H1 (cell line): ENCODE measurements at regions not wholly inside any gene's neighbourhood (a gene's known extent, or its start where the extent isn't known, plus 50 kb on each side); places are given as distances from the start of the nearest gene placed in this dataset.

Source experiments
- CTCF ChIA-PET: fragments of 300-600 bp; sonication (Branson Sonifier 250); formaldehyde crosslinking; loops from one replicate; lab custom pipeline; 2021; ENCODE audit not compliant: partially characterized antibody; lab: Charles Lee
- POLR2A ChIA-PET: fragments of 300-600 bp; sonication (Branson Sonifier 250); formaldehyde crosslinking; loops from one replicate; lab custom pipeline; 2021; ENCODE audit warnings: inconsistent platforms; ENCODE audit not compliant: partially characterized antibody; lab: Charles Lee
- DNase-seq, 2 experiments: peaks; one replicate each; pipeline versions ENCODE4 v3.0.0 to v3.0.0-alpha.2; 2010 to 2022; ENCODE audit warnings: low spot score in 2 of 2, low read depth in 1 of 2, mixed read lengths in 1 of 2
- FAIRE-seq: peaks from 2 replicates; lab custom pipeline; 2011; peaks lifted over from hg19 to GRCh38; lab: Jason Lieb, UNC
- H2AFZ ChIP-seq: 2 replicates; pipeline ENCODE4 v1.8.1; 2012; ENCODE audit warnings: low read length, inconsistent platforms
- H2AK5ac ChIP-seq: 2 replicates; pipeline ENCODE4 v1.6.1; 2013; ENCODE audit warnings: low read depth, low read length
- H2BK120ac ChIP-seq: replicated peaks from 2 replicates; pipeline ENCODE3; 2013; ENCODE audit warnings: low read depth, low read length, inconsistent platforms
- H2BK12ac ChIP-seq: 2 replicates; pipeline ENCODE4 v1.6.1; 2013; ENCODE audit warnings: low read depth, low read length
- H2BK15ac ChIP-seq: 2 replicates; pipeline ENCODE4 v1.6.1; 2013; ENCODE audit warnings: low read length
- H2BK20ac ChIP-seq: 2 replicates; pipeline ENCODE4 v1.6.1; 2013; ENCODE audit warnings: low read length
- H2BK5ac ChIP-seq: 2 replicates; pipeline ENCODE4 v1.6.1; 2013; ENCODE audit warnings: low read depth, low read length
- H3K14ac ChIP-seq: 2 replicates; pipeline ENCODE4 v1.6.1; 2013; ENCODE audit warnings: inconsistent platforms; ENCODE audit not compliant: insufficient read length
- H3K18ac ChIP-seq: 2 replicates; pipeline ENCODE4 v1.6.1; 2013; ENCODE audit warnings: low read length; ENCODE audit errors: extremely low read depth
- H3K23ac ChIP-seq: 2 replicates; pipeline ENCODE4 v1.6.1; 2013; ENCODE audit warnings: inconsistent platforms; ENCODE audit not compliant: insufficient read length
- H3K23me2 ChIP-seq: 2 replicates; pipeline ENCODE4 v1.6.1; 2013; ENCODE audit warnings: low read depth, low read length
- H3K27ac ChIP-seq: 2 replicates; pipeline ENCODE4 v1.6.1; 2011; ENCODE audit warnings: low read depth, low read length, inconsistent platforms
- H3K27me3 ChIP-seq, 4 experiments: replicated peaks in 1 of 4; 1 replicate in 1 of 4; 2 replicates in 3 of 4; pipeline versions ENCODE4 v1.6.1 to v1.8.1; 2011 to 2013; ENCODE audit warnings: low read length in 3 of 4, mild to moderate bottlenecking in 3 of 4, inconsistent platforms in 2 of 4, mixed read lengths in 2 of 4, moderate library complexity in 1 of 4; ENCODE audit not compliant: control insufficient read depth in 3 of 4, insufficient read depth in 3 of 4; ENCODE audit errors: extremely low read depth in 1 of 4
- H3K36me3 ChIP-seq, 4 experiments: 2 replicates each; pipeline versions ENCODE4 v1.6.1 to v1.8.1; 2011 to 2013; ENCODE audit warnings: mild to moderate bottlenecking in 4 of 4, low read length in 3 of 4, moderate library complexity in 2 of 4, control low read depth in 1 of 4, inconsistent platforms in 1 of 4; ENCODE audit not compliant: insufficient read depth in 4 of 4, control insufficient read depth in 2 of 4
- H3K4ac ChIP-seq: replicated peaks from 2 replicates; pipeline ENCODE3; 2013; ENCODE audit warnings: low read length, low read depth, mixed read lengths, inconsistent platforms; ENCODE audit not compliant: insufficient read length
- H3K4me1 ChIP-seq, 4 experiments: replicated peaks in 1 of 4; 1 replicate in 1 of 4; 2 replicates in 3 of 4; pipeline versions ENCODE4 v1.6.1 to v1.8.1; 2011 to 2013; ENCODE audit warnings: low read length in 3 of 4, inconsistent platforms in 2 of 4, mixed read lengths in 1 of 4; ENCODE audit not compliant: insufficient read depth in 4 of 4, control insufficient read depth in 3 of 4
- H3K4me2 ChIP-seq, 2 experiments: 2 replicates each; pipeline versions ENCODE4 v1.6.1 to v1.8.1; 2011 to 2013; ENCODE audit warnings: low read depth in 2 of 2, low read length in 2 of 2, control low read depth in 1 of 2, inconsistent platforms in 1 of 2, mild to moderate bottlenecking in 1 of 2; ENCODE audit not compliant: insufficient read depth in 1 of 2
- H3K4me3 ChIP-seq, 4 experiments: fragments of 200-600, 300-600 bp in 1 of 4; sonication (generic), shearing (Covaris generic), sonication (Bioruptor Twin) in 1 of 4; 2 replicates each; pipeline versions ENCODE4 v1.5.1 to v1.8.1; 2011 to 2016; ENCODE audit warnings: low read length in 4 of 4, low read depth in 3 of 4, control low read depth in 2 of 4, inconsistent platforms in 2 of 4, mild to moderate bottlenecking in 2 of 4, mixed read lengths in 1 of 4, moderate library complexity in 1 of 4; ENCODE audit not compliant: insufficient read depth in 2 of 4; ENCODE audit errors: extremely low read depth in 1 of 4
- H3K56ac ChIP-seq: replicated peaks from 2 replicates; pipeline ENCODE3; 2013; ENCODE audit warnings: low read depth, mild to moderate bottlenecking, mixed read lengths, low read length, inconsistent platforms; ENCODE audit not compliant: insufficient read length
- H3K79me1 ChIP-seq: 2 replicates; pipeline ENCODE4 v1.6.1; 2013; ENCODE audit warnings: low read depth, low read length, control low read depth
- H3K79me2 ChIP-seq, 2 experiments: 2 replicates each; pipeline versions ENCODE4 v1.6.1 to v1.8.1; 2012 to 2013; ENCODE audit warnings: low read length in 2 of 2, mild to moderate bottlenecking in 2 of 2, inconsistent platforms in 1 of 2; ENCODE audit not compliant: insufficient read depth in 2 of 2, control insufficient read depth in 1 of 2
- H3K9ac ChIP-seq, 4 experiments: replicated peaks in 1 of 4; 1 replicate in 1 of 4; 2 replicates in 3 of 4; pipeline versions ENCODE4 v1.6.1 to v1.8.1; 2011 to 2013; ENCODE audit warnings: low read depth in 3 of 4, low read length in 3 of 4, control low read depth in 2 of 4, mild to moderate bottlenecking in 2 of 4, moderate library complexity in 2 of 4, inconsistent platforms in 1 of 4; ENCODE audit errors: extremely low read depth in 1 of 4
- H3K9me3 ChIP-seq, 2 experiments: 2 replicates each; pipeline versions ENCODE4 v1.6.1 to v1.8.1; 2012 to 2013; ENCODE audit warnings: mild to moderate bottlenecking in 2 of 2, moderate library complexity in 2 of 2, control low read depth in 1 of 2, inconsistent platforms in 1 of 2, low read depth in 1 of 2, low read length in 1 of 2, mixed read lengths in 1 of 2; ENCODE audit not compliant: insufficient read depth in 2 of 2
- H4K20me1 ChIP-seq, 2 experiments: replicated peaks in 1 of 2; 2 replicates each; pipeline versions ENCODE3 to v1.8.1; 2011 to 2013; ENCODE audit warnings: inconsistent platforms in 2 of 2, low read length in 2 of 2, mild to moderate bottlenecking in 1 of 2; ENCODE audit not compliant: insufficient read depth in 2 of 2, control insufficient read depth in 1 of 2
- H4K5ac ChIP-seq: 2 replicates; pipeline ENCODE4 v1.6.1; 2013; ENCODE audit warnings: low read length, low read depth, mixed read lengths, inconsistent platforms; ENCODE audit not compliant: insufficient read length
- H4K8ac ChIP-seq: 2 replicates; pipeline ENCODE4 v1.8.0; 2013; ENCODE audit warnings: mild to moderate bottlenecking, moderate library complexity, low read length, inconsistent platforms; ENCODE audit not compliant: insufficient read depth; ENCODE audit errors: extremely low read depth
- H4K91ac ChIP-seq: replicated peaks from 2 replicates; pipeline ENCODE3; 2013; ENCODE audit warnings: low read length, mixed read lengths, inconsistent platforms; ENCODE audit not compliant: insufficient read length
- CBX8 ChIP-seq: fragments of 300-800, 300-1000 bp; sonication (generic); IDR thresholded peaks from 2 replicates; pipeline ENCODE4 v1.7.1; 2016; ENCODE audit warnings: low read depth, low read length, borderline replicate concordance
- CEBPB ChIP-seq: IDR thresholded peaks from 2 replicates; pipeline ENCODE4 v1.6.1; 2012; ENCODE audit warnings: low read depth, low read length
- CHD1 ChIP-seq: IDR thresholded peaks from 2 replicates; pipeline ENCODE4 v1.6.1; 2012; ENCODE audit warnings: low read depth, low read length, improper control_type of control experiment
- CHD2 ChIP-seq: IDR thresholded peaks from 2 replicates; pipeline ENCODE4 v1.6.1; 2012; ENCODE audit warnings: low read length, improper control_type of control experiment
- FOSL1 ChIP-seq: IDR thresholded peaks from 2 replicates; pipeline ENCODE4 v1.6.1; 2011; ENCODE audit warnings: mild to moderate bottlenecking, low read depth, low read length, moderate library complexity; ENCODE audit not compliant: insufficient read depth
- JUN ChIP-seq: IDR thresholded peaks from 2 replicates; pipeline ENCODE4 v1.6.1; 2011; ENCODE audit warnings: low read depth, mild to moderate bottlenecking, improper control_type of control experiment, low read length
- KDM5A ChIP-seq: fragments of 200-600 bp; IDR thresholded peaks from 2 replicates; pipeline ENCODE4 v1.7.1; 2012; ENCODE audit warnings: mild to moderate bottlenecking, low read length, inconsistent platforms, mixed read lengths
- RAD21 ChIP-seq, 2 experiments: IDR thresholded peaks in 1 of 2; conservative IDR thresholded peaks in 1 of 2; 2 replicates each; pipeline ENCODE4 v1.6.1; 2011; ENCODE audit warnings: low read depth in 2 of 2, low read length in 2 of 2, improper control_type of control experiment in 1 of 2, inconsistent platforms in 1 of 2, mild to moderate bottlenecking in 1 of 2, moderate library complexity in 1 of 2
- RFX5 ChIP-seq: IDR thresholded peaks from 2 replicates; pipeline ENCODE4 v1.6.1; 2011; ENCODE audit warnings: low read depth, low read length, improper control_type of control experiment, borderline replicate concordance
- SIN3A ChIP-seq, 2 experiments: IDR thresholded peaks in 1 of 2; conservative IDR thresholded peaks in 1 of 2; 2 replicates each; pipeline ENCODE4 v1.6.1; 2011 to 2012; ENCODE audit warnings: low read length in 2 of 2, improper control_type of control experiment in 1 of 2, low read depth in 1 of 2, mild to moderate bottlenecking in 1 of 2
- SIRT6 ChIP-seq: IDR thresholded peaks from one replicate; pipeline ENCODE4 v1.7.1; 2012; ENCODE audit warnings: low read length, inconsistent platforms
- SIX5 ChIP-seq: IDR thresholded peaks from 2 replicates; pipeline ENCODE4 v1.6.1; 2011; ENCODE audit warnings: mild to moderate bottlenecking, low read depth, low read length
- SP1 ChIP-seq: IDR thresholded peaks from 2 replicates; pipeline ENCODE4 v1.6.1; 2011; ENCODE audit warnings: low read depth, low read length
- TAF7 ChIP-seq: optimal IDR thresholded peaks from 2 replicates; pipeline ENCODE3; 2011; ENCODE audit warnings: low read depth, mild to moderate bottlenecking, inconsistent platforms, low read length, moderate library complexity, borderline replicate concordance
- TCF12 ChIP-seq: IDR thresholded peaks from 2 replicates; pipeline ENCODE4 v1.6.1; 2011; ENCODE audit warnings: low read depth, mild to moderate bottlenecking, low read length
- YY1 ChIP-seq: IDR thresholded peaks from 2 replicates; pipeline ENCODE4 v1.6.1; 2011; ENCODE audit warnings: low read depth, mild to moderate bottlenecking, low read length
- WGBS, 2 experiments: shearing (Covaris generic) in 1 of 2; methylation state at CpG; one replicate each; pipeline versions ENCODE4 v1.1.6 to v1.1.7; 2013 to 2015; ENCODE audit warnings: low lambda C conversion rate in 2 of 2, mixed read lengths in 2 of 2, inconsistent platforms in 1 of 2, low coverage in 1 of 2, missing lambda C conversion rate in 1 of 2; ENCODE audit not compliant: insufficient replicate concordance in 2 of 2, insufficient coverage in 1 of 2, insufficient read length in 1 of 2; ENCODE audit errors: extremely low coverage in 1 of 2, missing lambda C conversion rate in 1 of 2; 5-methylcytosine and 5-hydroxymethylcytosine counted together

DNA sequence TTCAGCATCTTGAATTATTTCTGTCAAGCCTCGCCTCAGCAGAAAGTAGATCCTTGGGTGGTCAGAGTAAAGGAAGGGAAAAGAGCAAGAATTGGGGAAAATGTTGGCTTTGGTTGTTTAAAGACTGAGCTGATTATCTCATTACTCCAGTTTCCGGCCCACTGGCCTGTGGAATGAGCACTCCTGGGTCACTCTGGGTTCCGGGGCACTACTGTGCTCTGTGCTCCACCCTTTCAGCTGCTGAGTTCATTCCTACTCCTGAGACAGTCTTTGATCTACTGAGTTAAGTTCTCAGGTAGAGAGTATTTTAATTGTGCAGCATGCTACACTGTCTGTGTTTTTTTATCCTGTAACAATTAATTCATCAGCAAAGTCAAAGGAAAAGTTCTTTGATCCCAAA lies 427.7 kb downstream of the CDH2 start:
- H4K20me1 ChIP-seq: no peaks in the 10 kb centered on the region
- CTCF ChIA-PET: interaction anchor here (0.6 to 11.5 kb wide), 17 partner anchors 10 to 556 kb away, joined by 3 to 194 read pairs (median 6); no protein-coding TSS in a partner anchor
- H3K4me2 ChIP-seq: no peak overlapping the region
- TF ChIP-seq RFX5 (no peak), CEBPB (no peak), KDM5A (no peak), SIX5 (no peak), SIN3A (conservative IDR thresholded peaks at IDR 0.05 in 1 of 2, IDR thresholded peaks at IDR 0.05 in 1 of 2; ENCODE audit: low read depth in 1 of 2, low read length in 2 of 2) (no peak), JUN (no peak), RAD21 (IDR thresholded peaks at IDR 0.05 in 1 of 2, conservative IDR thresholded peaks at IDR 0.05 in 1 of 2; ENCODE audit: low read depth in 2 of 2, low read length in 2 of 2) (no peak), SP1 (no peak), FOSL1 (no peak), YY1 (no peak), CBX8 (no peak), CHD2 (no peak), TCF12 (no peak), SIRT6 (no peak), TAF7 (no peak), CHD1 (no peak)

More for the DNA sequence above, 427.7 kb downstream of the CDH2 start:
- H3K9ac ChIP-seq: no peak overlapping the region
- H3K36me3 ChIP-seq: no peaks in the 10 kb centered on the region; a peak in 1 of 8 replicates
- no peaks in the 10 kb centered on the region for H3K9me3 ChIP-seq
- no peaks in the 10 kb centered on the region for H3K27me3 ChIP-seq
- POLR2A ChIA-PET: no interaction called here
- H3K23ac ChIP-seq: no peak overlapping the region
- no peaks in the 10 kb centered on the region for H3K79me1 ChIP-seq
- H3K18ac ChIP-seq: no peak overlapping the region
- no peaks in the 10 kb centered on the region for H3K79me2 ChIP-seq
- no peak overlapping the region for H2BK120ac ChIP-seq
- H3K4me3 ChIP-seq: no peak overlapping the region
- no peak overlapping the region for H4K8ac ChIP-seq
- H4K5ac ChIP-seq: no peak overlapping the region
- H2AFZ ChIP-seq: no peak overlapping the region
- no peak overlapping the region for H3K56ac ChIP-seq
- 83% methylated on average over 3 of the region's 3 CpGs; no CpG with 5 or more reads in 1 of the 2 experiments for WGBS, 2 experiments
- no peaks in the 10 kb centered on the region; the same call in 1 of the 2 replicates for H3K23me2 ChIP-seq
- H3K27ac ChIP-seq: no peak overlapping the region
- no peak overlapping the region; the same call in 1 of the 2 replicates for H2BK20ac ChIP-seq
- no peak overlapping the region for H2BK5ac ChIP-seq
- H4K91ac ChIP-seq: no peak overlapping the region
- no peak for FAIRE-seq
- H3K14ac ChIP-seq: no peak overlapping the region
- H2AK5ac ChIP-seq: no peak overlapping the region
- H2BK15ac ChIP-seq: no peak overlapping the region
- H3K4me1 ChIP-seq: no peaks in the 10 kb centered on the region; a peak in 2 of 7 replicates
- DNase-seq: no peak
- no peak overlapping the region for H3K4ac ChIP-seq
- no peak overlapping the region for H2BK12ac ChIP-seq
